GM19328 (cell line): ENCODE measurements at regions not wholly inside any gene's neighbourhood (a gene's known extent, or its start where the extent isn't known, plus 50 kb on each side); places are given as distances from the start of the nearest gene placed in this dataset.

Source experiments
- ATAC-seq: cut with Tn5 transposase; IDR thresholded peaks from one replicate; pipeline ENCODE4 v1.9.1; 2021; ENCODE audit warnings: mild to moderate bottlenecking, moderate library complexity; ENCODE audit not compliant: unreplicated experiment

- no peak for ATAC-seq
These were observed 587.4 kb upstream of the MDFIC2 start for GRCh38 chr3:70899816-70900215.

GRCh38 chr3:70890020-70890394, 577.6 kb upstream of the MDFIC2 start:
- ATAC-seq: no peak

- ATAC-seq: no peak
These were observed 577.0 kb upstream of the MDFIC2 start for GRCh38 chr3:70889162-70890019.

- ATAC-seq: no peak
These were observed 573.2 kb upstream of the MDFIC2 start for GRCh38 chr3:70885636-70886035.

- no peak for ATAC-seq
These were observed 569.7 kb upstream of the MDFIC2 start for GRCh38 chr3:70882104-70882503.

GRCh38 chr3:70880421-70880820, 568.0 kb upstream of the MDFIC2 start:
- no peak for ATAC-seq

- ATAC-seq: no peak
These were observed 563.7 kb upstream of the MDFIC2 start for GRCh38 chr3:70876154-70876553.

- ATAC-seq: no peak
These were observed 561.8 kb upstream of the MDFIC2 start for GRCh38 chr3:70874196-70874595.

- no peak for ATAC-seq
These were observed 561.2 kb upstream of the MDFIC2 start for GRCh38 chr3:70873686-70874085.

GRCh38 chr3:70871909-70872656, 559.6 kb upstream of the MDFIC2 start:
- ATAC-seq: no peak

- ATAC-seq: no peak
These were observed 558.1 kb upstream of the MDFIC2 start for GRCh38 chr3:70870576-70870975.

GRCh38 chr3:70868561-70868960, 556.1 kb upstream of the MDFIC2 start:
- ATAC-seq: no peak

- no peak for ATAC-seq
These were observed 550.6 kb upstream of the MDFIC2 start for GRCh38 chr3:70863049-70863448.

GRCh38 chr3:70861855-70862254, 549.4 kb upstream of the MDFIC2 start:
- no peak for ATAC-seq

GRCh38 chr3:70861234-70861633, 548.8 kb upstream of the MDFIC2 start:
- ATAC-seq: no peak

GRCh38 chr3:70857916-70858315, 545.5 kb upstream of the MDFIC2 start:
- no peak for ATAC-seq

- ATAC-seq: no peak
These were observed 544.1 kb upstream of the MDFIC2 start for GRCh38 chr3:70856414-70857162.

- ATAC-seq: no peak
These were observed 542.7 kb upstream of the MDFIC2 start for GRCh38 chr3:70855149-70855548.

GRCh38 chr3:70854108-70854507, 541.7 kb upstream of the MDFIC2 start:
- ATAC-seq: no peak

GRCh38 chr3:70853161-70853944, 540.9 kb upstream of the MDFIC2 start:
- no peak for ATAC-seq
